HG03060 (cell line): ENCODE measurements at regions not wholly inside any gene's neighbourhood (a gene's known extent, or its start where the extent isn't known, plus 50 kb on each side); places are given as distances from the start of the nearest gene placed in this dataset.

Experiments
- ATAC-seq: cut with Tn5 transposase; IDR thresholded peaks from one replicate; pipeline ENCODE4 v1.9.1; 2021; ENCODE audit warnings: low read depth, moderate number of reproducible peaks; ENCODE audit not compliant: unreplicated experiment

- no peak for ATAC-seq
Observed at GRCh38 chr10:110355141-110355831, 50.6 kb upstream of the SMNDC1 start.

DNA sequence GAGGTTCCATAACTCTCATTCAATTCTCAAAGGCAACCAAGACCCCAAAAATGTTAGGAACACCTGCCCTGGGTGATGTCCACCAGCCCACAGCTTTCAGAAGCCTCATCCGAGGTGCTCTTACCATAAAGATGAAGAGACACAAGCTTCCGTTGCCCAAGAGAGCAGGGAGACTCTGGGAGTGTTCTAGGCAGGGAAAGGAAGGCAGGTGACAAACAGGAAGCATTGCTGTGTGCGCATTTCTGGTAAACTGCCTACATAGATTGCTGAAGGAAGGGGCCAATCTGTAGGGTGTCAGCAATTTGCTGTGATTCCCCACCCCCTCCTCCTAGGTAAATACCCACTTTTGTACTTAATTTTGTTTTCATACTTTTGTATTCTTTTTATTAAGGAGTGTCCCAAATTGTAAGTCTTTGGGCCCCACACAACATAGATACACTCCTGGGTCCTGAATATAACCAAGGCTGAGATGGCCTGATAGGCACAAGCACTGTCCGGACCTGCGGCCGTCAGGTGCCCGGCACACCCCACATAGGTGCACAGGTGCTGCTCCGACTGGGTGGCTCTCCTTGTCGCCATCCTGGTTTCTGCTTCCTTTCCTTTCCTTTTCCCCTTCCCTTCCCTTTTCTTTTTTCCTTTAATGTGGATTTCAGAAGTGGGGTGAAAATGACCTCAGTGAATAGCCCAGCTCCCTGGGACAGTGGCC lies 51.4 kb upstream of the SMNDC1 start:
- peak; percentile 2 for ATAC-seq

- peak; percentile 78 for ATAC-seq
Observed at GRCh38 chr10:110356628-110357245, 52.0 kb upstream of the SMNDC1 start.

DNA sequence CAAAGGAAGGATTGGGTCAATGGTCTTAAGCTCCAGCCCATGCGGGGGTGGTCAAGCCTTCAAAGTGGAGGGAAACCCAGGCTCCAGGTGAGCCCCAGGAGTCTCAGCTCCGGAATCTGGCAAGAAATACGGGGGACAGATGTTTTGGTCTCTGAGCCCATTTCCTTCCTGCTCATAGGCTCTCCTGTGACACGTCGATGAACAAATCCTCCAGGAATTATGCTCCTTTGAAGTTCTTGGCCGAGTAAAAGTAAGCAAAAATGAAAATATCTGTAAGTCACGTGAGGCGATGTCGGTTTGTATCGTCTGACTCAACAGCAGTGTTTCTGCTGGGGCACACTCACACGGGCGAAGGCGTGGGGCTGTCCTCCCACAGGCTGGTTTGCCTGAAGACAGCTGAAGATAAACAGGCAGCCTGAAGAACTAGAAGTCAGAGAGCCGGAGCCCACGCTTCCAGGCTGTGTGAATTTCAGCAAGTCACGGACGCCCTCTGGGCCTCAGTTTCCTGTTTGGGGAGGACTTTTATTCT lies 52.6 kb upstream of the SMNDC1 start:
- ATAC-seq: no peak

DNA sequence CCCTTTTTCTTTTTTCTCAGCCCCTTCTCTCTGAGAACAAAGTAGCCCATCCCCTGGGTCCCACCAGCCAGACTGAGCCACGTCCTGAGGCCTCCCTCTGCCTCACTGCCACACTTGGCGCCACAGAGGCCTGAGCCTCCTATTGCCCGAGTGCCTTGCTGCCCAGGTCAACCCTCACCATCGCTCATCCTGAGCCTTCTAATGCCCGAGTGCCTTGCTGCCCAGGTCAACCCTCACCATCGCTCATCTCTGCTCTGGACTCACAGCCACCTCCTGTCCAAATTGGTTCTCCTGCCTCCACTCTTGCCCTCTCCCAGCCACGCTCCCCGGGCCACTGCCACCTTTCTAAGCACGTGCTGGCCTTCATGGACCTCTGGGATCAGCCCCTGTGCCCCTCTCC lies 53.2 kb upstream of the SMNDC1 start:
- ATAC-seq: no peak

GRCh38 chr10:110358278-110358677 lies 53.6 kb upstream of the SMNDC1 start:
- ATAC-seq: no peak

DNA sequence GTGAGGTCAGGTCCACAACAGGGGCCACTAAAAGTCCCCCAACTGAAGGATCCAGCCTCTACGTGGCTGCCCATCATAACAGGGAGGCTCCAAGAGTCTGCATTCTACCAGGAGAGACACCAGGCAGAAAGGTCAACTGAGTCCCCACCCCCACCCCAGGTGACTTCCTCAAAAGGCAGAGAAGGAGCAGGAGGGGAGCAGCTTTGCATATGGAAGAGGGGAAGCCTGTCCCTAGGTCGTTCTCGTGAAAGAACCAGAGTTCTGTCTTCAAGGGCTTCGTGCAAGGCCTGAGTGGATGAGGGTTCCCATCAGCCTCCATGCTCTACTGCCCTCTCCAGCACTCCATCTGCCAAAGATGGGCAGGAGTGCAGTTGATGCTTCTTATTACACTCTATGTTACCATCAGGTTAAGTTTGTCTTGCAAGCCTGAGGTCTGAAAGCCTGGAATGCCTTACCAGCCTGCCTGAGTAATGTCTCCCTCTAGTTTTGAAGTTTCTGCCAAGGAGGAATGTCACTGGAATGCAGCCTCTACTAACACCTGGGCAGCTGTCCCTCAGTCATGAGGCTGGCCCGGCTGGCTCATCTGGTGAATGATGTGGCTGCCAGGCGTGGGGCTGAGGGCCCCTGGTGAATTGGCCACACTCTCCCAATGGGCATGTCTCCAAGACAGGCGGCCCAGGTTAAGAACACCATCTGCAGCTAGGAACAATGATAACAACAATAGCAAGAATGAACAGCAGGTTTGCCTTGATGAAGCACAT lies 54.3 kb upstream of the SMNDC1 start:
- ATAC-seq: no peak

DNA sequence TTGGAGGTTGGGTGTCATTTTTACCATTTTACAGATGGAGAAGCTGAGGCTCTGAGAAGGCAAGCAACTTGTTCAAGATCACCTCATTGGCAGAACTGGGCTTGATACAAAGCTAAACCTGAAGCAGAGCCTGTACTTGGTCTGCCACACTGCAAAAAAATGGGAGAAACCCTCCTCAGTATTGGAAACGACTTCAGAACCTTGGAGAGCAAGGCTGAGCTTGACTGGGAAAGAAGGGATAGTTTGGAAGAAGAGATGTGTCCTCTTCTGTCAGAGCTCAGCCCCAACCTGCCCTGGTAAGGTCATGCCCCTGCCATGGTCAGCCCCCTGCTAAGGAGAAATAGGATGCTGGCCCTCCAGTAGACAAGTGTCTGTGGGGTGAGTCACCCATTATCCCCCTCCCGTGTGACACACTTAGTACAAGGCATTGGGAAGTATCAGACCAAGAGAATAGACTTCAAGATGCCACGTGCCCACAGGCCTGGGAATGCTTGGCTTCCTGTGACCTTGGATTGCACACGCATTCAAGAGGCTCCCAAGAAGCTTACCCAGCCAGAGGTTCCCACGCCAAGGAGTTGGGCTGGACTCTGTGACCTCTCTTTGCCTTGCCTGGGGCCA lies 56.2 kb upstream of the SMNDC1 start:
- ATAC-seq: no peak

DNA sequence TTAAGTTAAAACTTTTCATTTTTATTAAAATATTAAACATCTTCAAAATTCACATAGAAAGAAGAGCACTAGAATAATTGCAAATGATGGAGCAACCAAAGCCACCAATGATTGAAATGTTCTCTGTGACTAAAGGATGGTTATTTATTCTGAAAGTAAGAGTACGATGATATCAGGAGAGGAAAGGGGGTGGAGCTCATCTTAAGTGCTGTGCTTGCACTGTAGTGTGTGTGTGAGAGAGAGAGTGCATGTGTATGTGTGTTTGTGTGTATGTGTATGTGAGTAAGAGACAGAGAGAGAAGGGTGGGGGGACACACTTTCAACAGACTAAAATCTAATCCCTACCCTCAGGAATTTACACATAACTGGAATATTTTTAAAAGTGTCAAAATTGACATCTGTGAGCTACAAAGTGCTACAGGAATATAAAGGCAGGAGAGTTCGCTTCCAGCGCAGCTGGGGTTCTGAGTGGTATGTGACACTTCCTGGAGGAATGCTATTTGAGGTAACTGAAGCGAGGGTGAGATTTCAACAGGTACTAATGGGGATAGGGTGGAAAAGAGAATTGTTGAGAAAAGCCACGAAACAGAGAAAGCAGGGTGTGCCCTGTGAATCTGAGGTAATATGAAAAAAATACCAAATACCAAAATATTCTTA lies 57.2 kb upstream of the SMNDC1 start:
- ATAC-seq: no peak

GRCh38 chr10:110363572-110364411 lies 59.1 kb upstream of the SMNDC1 start:
- no peak for ATAC-seq

- no peak for ATAC-seq
Observed at GRCh38 chr10:110364531-110364937, 59.8 kb upstream of the SMNDC1 start.

DNA sequence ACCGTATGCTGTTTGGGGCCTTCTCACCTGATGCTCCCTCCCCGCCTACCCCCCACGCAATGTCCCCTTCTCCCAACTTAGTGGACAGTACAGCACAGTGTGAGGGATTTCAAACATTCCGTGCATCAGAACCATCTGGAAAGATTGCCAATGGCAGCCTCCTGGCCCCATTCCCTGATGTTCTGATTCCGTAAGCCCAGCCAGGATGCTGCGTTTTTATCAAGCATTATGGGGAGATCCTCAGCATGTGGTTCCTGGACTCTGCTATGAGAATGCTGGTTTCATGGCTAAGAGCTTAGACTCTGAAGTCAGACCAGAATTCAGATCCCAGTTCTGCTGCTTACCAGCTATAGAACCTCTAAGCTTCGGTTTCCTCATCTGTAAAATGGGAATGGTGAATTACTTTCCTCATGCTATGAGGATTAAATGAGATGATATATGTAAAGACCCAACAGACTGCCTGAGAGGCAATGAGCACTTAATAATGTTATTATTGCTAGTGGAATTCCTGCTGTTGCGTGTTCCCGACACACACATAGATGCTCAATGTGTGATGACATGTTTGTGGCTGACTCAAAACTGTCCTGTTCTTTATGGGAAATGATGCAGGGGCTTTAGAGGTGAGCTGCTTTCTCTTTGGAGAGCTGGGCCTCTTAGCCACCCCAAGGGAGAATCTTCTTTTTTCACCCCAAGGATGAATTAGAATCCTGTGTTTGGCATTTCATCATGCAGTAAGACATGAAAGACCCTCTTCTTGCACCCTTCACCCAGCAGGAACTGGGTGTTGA lies 60.8 kb upstream of the SMNDC1 start:
- no peak for ATAC-seq

DNA sequence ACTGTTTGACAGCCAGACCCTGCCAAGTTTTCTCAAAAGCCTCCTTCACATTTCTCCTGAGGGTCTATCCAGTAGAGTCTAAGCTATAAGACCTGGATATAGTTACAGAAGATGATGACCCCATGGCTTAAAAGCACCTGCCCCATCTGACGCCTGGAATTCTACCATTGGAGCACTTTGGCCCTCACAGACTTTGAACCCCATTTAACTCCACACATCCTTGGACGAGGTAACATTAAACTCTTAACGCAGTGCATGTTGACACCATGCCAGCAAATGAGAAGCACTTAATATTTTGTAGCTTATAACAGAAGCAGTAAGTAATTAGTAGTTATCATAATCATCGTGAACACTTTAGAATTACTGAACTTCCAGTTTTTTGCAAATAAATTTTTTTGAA lies 61.9 kb upstream of the SMNDC1 start:
- no peak for ATAC-seq

- ATAC-seq: no peak
Observed at GRCh38 chr10:110368002-110368401, 63.3 kb upstream of the SMNDC1 start.

DNA sequence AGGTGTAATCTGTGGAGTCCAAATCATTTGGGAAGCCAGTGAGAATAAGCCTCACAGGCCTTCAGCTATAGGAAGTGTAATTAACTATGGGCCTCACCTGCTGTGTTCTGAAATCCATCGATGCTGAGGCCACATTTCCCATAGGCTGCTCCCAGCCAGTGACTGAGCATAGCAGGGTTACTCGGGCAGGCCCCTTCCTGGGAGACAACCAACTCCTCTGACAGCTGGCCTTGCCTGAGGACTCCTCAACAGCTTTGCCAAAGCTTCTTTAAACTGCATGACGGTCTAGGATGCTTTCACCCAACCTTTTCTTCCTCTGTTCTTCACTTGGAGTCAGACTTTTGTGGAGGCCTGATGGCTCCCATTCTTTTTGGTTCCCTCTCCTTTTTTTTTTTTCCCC lies 63.8 kb upstream of the SMNDC1 start:
- no peak for ATAC-seq

DNA sequence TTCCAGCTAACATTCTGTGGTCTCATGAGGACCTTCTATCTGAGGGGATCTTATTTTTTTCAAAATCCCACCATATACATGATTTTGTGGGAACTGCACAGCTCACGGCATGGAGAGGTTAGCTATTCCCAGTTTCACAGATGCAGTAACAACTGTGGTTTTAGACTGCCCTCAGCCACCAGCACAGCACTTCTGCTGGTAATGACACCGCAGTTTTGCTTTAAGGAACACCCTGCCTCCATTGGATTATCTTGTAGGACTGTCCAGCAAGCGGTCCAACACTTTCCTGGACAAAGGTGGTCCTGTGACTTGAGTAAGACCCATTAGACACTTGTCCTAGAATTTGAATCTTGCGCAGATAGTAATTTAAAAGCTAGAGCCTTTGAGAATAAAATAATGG lies 65.3 kb upstream of the SMNDC1 start:
- no peak for ATAC-seq

GRCh38 chr10:110372656-110373055 lies 67.9 kb upstream of the SMNDC1 start:
- no peak for ATAC-seq

DNA sequence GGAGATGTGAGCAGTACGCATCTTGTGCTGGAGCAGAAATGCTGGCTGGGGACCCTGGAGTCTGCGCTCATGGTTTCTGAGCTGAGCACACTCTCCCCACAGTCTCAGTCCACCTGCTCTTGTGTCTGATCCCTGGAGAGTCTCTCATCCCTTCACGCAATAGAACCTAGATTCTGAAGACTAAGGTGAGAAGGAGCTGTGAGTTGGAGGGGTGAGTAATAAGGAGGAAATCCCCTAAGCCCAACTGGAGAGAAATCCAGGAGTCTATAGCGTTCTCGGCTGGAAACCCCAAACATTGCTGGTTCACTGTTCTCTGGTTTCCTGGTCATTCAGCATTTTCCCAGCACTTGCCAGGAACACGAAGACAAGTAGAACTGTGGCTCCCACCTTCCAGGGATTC lies 68.3 kb upstream of the SMNDC1 start:
- no peak for ATAC-seq
